Astrocyte (in vitro differentiated cells and primary cell): ENCODE measurements at regions not wholly inside any gene's neighbourhood (a gene's known extent, or its start where the extent isn't known, plus 50 kb on each side); places are given as distances from the start of the nearest gene placed in this dataset.

ENCODE experiments used
- EZH2 ChIP-seq: IDR thresholded peaks from 2 replicates; pipeline ENCODE4 v1.6.1; 2012; ENCODE audit warnings: mild to moderate bottlenecking, low read length, inconsistent platforms; ENCODE audit not compliant: insufficient read depth
- TF ChIP-seq, protein P1 (sequence below): IDR thresholded peaks from 2 replicates; pipeline ENCODE4 v1.5.1; 2011; ENCODE audit warnings: low read depth, mild to moderate bottlenecking, inconsistent platforms, low read length, moderate library complexity; ENCODE audit not compliant: insufficient read depth

- TF ChIP-seq, protein P1, sequence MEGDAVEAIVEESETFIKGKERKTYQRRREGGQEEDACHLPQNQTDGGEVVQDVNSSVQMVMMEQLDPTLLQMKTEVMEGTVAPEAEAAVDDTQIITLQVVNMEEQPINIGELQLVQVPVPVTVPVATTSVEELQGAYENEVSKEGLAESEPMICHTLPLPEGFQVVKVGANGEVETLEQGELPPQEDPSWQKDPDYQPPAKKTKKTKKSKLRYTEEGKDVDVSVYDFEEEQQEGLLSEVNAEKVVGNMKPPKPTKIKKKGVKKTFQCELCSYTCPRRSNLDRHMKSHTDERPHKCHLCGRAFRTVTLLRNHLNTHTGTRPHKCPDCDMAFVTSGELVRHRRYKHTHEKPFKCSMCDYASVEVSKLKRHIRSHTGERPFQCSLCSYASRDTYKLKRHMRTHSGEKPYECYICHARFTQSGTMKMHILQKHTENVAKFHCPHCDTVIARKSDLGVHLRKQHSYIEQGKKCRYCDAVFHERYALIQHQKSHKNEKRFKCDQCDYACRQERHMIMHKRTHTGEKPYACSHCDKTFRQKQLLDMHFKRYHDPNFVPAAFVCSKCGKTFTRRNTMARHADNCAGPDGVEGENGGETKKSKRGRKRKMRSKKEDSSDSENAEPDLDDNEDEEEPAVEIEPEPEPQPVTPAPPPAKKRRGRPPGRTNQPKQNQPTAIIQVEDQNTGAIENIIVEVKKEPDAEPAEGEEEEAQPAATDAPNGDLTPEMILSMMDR, result no peak
- no peak for TF ChIP-seq EZH2
Observed at GRCh38 chr2:158900345-158900744, 68.1 kb upstream of the TANC1 start.
